Endodermal cell (in vitro differentiated cells): ENCODE measurements at regions not wholly inside any gene's neighbourhood (a gene's known extent, or its start where the extent isn't known, plus 50 kb on each side); places are given as distances from the start of the nearest gene placed in this dataset.

Experiments used
- DNase-seq: peaks from one replicate; pipeline ENCODE4 v3.0.0-alpha.2; 2017
- H3K27ac ChIP-seq: 2 replicates; pipeline ENCODE4 v1.5.1; 2013; ENCODE audit warnings: mild to moderate bottlenecking, low read depth, low read length, moderate library complexity
- H3K27me3 ChIP-seq: 2 replicates; pipeline ENCODE4 v1.6.1; 2013; ENCODE audit warnings: mild to moderate bottlenecking, low read length, moderate library complexity; ENCODE audit not compliant: insufficient read depth, control insufficient read depth, poor library complexity, severe bottlenecking
- H3K36me3 ChIP-seq: 2 replicates; pipeline ENCODE4 v1.7.0; 2013; ENCODE audit warnings: mild to moderate bottlenecking, low read length, moderate library complexity; ENCODE audit not compliant: control insufficient read depth, insufficient read depth
- H3K4me1 ChIP-seq: one replicate; pipeline ENCODE4 v1.7.0; 2013; ENCODE audit warnings: low read length; ENCODE audit not compliant: control insufficient read depth, insufficient read depth
- H3K4me3 ChIP-seq: 2 replicates; pipeline ENCODE4 v1.5.1; 2013; ENCODE audit warnings: mild to moderate bottlenecking, low read length, moderate library complexity
- H3K9ac ChIP-seq: 2 replicates; pipeline ENCODE4 v1.6.1; 2013; ENCODE audit warnings: mild to moderate bottlenecking, low read length, moderate library complexity; ENCODE audit not compliant: poor library complexity, severe bottlenecking; ENCODE audit errors: extremely low read depth
- H3K9me3 ChIP-seq: 2 replicates; pipeline ENCODE4 v1.6.1; 2013; ENCODE audit warnings: mild to moderate bottlenecking, low read length, moderate library complexity; ENCODE audit not compliant: control insufficient read depth
- H3K27ac Mint-ChIP-seq: 2 replicates; pipeline ENCODE4 v1.8.0; 2020; ENCODE audit warnings: mixed read lengths
- H3K27me3 Mint-ChIP-seq: 2 replicates; pipeline ENCODE4 v1.8.0; 2021; ENCODE audit warnings: mild to moderate bottlenecking, mixed read lengths; ENCODE audit not compliant: insufficient read depth
- H3K36me3 Mint-ChIP-seq: 2 replicates; pipeline ENCODE4 v1.8.0; 2020; ENCODE audit warnings: low read depth, mixed read lengths
- H3K4me1 Mint-ChIP-seq: 2 replicates; pipeline ENCODE4 v1.8.0; 2020; ENCODE audit warnings: mixed read lengths
- H3K4me3 Mint-ChIP-seq: 2 replicates; pipeline ENCODE4 v1.8.0; 2020; ENCODE audit warnings: mild to moderate bottlenecking, moderate library complexity, mixed read lengths
- H3K9me3 Mint-ChIP-seq: 2 replicates; pipeline ENCODE4 v1.8.0; 2020; ENCODE audit warnings: mild to moderate bottlenecking, mixed read lengths
- WGBS, 2 experiments: methylation state at CpG; one replicate each; pipeline versions ENCODE4 v1.1.5 to v1.1.7; 2013; ENCODE audit warnings: missing lambda C conversion rate in 2 of 2, mixed read lengths in 1 of 2; ENCODE audit not compliant: insufficient coverage in 1 of 2, insufficient read length in 1 of 2; 5-methylcytosine and 5-hydroxymethylcytosine counted together
- TF ChIP-seq, protein P1 (sequence below): fragments of 200-600 bp; sonication (generic); conservative IDR thresholded peaks from 2 replicates; pipeline ENCODE4 v1.5.0; 2021; ENCODE audit warnings: antibody characterized with exemption, mild to moderate bottlenecking

DNA sequence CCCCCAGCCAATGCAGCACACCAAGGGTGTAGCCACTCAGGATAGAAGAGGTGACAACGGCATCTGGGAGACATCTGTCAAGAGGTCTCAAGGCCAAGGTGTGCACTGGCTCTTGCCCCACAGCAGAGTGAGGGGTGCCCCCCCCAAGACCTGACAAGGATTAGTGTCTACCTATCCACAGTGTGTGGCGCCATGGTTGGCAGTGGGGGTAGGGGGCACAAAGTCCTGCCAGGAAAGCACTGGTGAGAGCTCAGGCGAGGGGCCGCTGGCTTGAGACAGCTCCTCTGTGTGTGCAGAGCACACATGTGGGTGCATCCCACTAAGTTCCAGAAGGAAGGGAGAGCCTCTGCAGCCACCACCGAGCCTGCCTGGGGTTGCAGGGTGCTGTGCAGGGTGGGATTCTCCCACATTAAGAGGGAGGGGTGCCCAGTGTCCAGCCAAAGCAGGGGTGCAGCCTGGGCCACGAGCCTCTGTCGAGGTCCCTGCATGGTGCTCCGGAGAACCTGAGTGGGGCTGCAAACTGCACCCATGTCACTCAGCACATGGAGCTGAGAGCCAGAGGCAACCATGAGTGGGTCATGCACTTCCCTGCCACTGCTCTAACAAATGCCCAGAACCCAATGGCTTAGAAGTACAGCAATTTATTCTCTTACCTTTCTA, 311.2 kb upstream of the HDAC4 start:
- no peaks in the 10 kb centered on the region for H3K36me3 Mint-ChIP-seq
- H3K4me1 ChIP-seq = no peaks in the 10 kb centered on the region
- TF ChIP-seq, protein P1, sequence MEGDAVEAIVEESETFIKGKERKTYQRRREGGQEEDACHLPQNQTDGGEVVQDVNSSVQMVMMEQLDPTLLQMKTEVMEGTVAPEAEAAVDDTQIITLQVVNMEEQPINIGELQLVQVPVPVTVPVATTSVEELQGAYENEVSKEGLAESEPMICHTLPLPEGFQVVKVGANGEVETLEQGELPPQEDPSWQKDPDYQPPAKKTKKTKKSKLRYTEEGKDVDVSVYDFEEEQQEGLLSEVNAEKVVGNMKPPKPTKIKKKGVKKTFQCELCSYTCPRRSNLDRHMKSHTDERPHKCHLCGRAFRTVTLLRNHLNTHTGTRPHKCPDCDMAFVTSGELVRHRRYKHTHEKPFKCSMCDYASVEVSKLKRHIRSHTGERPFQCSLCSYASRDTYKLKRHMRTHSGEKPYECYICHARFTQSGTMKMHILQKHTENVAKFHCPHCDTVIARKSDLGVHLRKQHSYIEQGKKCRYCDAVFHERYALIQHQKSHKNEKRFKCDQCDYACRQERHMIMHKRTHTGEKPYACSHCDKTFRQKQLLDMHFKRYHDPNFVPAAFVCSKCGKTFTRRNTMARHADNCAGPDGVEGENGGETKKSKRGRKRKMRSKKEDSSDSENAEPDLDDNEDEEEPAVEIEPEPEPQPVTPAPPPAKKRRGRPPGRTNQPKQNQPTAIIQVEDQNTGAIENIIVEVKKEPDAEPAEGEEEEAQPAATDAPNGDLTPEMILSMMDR = no peak
- H3K9me3 ChIP-seq = peaks cover 28% of the 10 kb centered on the region
- peaks cover 4% of the 10 kb centered on the region for H3K27me3 Mint-ChIP-seq
- WGBS, 2 experiments = 93 to 100% methylated on average over 2 to 8 of the region's 8 CpGs
- no peaks in the 10 kb centered on the region for H3K27me3 ChIP-seq
- peaks cover 4% of the 10 kb centered on the region for H3K4me1 Mint-ChIP-seq
- H3K9me3 Mint-ChIP-seq = peaks cover 27% of the 10 kb centered on the region
- H3K27ac ChIP-seq = no peak overlapping the region
- DNase-seq = peak; percentile 20
- no peak overlapping the region for H3K27ac Mint-ChIP-seq
- no peaks in the 10 kb centered on the region for H3K36me3 ChIP-seq
- no peak overlapping the region for H3K9ac ChIP-seq
- no peak overlapping the region for H3K4me3 ChIP-seq
- no peak overlapping the region for H3K4me3 Mint-ChIP-seq

DNA sequence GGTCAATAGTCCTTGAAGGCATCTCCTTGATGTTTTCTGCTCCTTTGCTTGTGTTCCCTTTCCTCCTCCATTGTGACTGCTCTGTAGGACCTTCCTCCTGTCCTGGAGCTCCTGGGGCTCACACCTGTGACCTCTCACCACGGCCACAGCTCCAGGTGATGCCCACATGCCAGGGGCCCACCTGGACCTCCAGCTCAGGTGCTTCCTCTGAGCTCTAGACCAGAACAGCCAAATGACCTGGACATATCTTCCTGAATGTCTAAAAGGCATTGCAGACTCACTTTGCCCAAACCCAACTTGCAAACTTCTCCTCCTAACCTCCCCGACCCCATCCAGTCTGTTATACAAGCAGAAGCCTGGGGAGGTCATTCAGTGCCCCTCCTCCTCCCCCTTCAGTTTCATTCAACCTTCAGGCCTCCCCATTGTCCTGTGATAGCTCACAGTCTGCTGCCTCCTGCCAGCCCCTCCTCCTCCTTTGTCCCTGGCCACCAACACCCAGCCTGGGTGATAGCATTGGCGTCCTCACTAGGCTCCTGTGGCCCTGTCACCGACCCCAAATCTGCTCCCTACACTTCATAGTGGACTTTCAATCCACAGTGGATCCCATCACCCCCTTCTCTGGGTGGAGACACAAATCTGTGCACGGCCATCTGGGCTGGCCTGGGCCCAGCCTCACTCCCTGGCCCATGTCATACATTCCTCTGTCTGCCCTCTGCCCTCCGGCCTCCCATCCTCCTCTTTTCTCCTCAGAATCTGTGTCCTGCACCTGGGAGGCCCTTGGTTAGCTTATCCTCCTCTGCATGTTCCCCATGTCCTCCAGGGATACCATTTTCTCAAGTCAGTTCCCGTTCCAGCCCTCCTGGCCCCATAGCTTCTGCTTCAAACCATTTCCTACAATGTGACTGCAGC, 310.4 kb upstream of the HDAC4 start:
- H3K27me3 ChIP-seq = peaks cover 2% of the 10 kb centered on the region
- no peaks in the 10 kb centered on the region for H3K36me3 ChIP-seq
- H3K9me3 ChIP-seq = peaks cover 28% of the 10 kb centered on the region
- TF ChIP-seq, protein P1 = no peak
- no peak overlapping the region for H3K4me3 Mint-ChIP-seq
- H3K9me3 Mint-ChIP-seq = peaks cover 27% of the 10 kb centered on the region
- H3K4me3 ChIP-seq = no peak overlapping the region
- no peaks in the 10 kb centered on the region for H3K4me1 ChIP-seq
- H3K27me3 Mint-ChIP-seq = peaks cover 4% of the 10 kb centered on the region
- no peaks in the 10 kb centered on the region for H3K36me3 Mint-ChIP-seq
- peaks cover 7% of the 10 kb centered on the region for H3K4me1 Mint-ChIP-seq
- H3K9ac ChIP-seq = no peak overlapping the region
- peak; percentile 50 for DNase-seq
- WGBS, 2 experiments = 52 to 64% methylated on average over 6 to 7 of the region's 7 CpGs
- no peak overlapping the region for H3K27ac ChIP-seq
- no peak overlapping the region for H3K27ac Mint-ChIP-seq

DNA sequence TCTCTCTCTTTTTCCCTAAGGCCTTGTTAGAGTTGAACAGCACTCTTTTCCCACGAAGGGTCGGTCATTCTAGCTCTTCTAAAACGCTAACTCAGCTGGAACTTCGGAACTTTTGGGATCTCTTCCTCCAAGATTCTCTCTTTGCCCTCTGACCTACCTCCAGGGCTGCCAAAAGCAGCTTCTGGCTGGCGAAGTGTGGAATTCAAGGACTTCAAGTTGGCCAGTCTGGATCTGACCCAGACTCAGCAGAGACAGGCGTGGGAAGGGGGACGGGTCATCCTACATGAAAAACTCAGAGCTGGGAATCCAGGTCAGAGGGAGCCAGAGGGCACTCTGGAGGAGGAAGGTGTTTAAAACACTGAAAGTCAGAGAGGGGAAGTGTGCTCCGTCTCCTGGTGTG, 305.5 kb upstream of the HDAC4 start:
- no peaks in the 10 kb centered on the region for H3K9me3 ChIP-seq
- no peak overlapping the region for H3K4me3 Mint-ChIP-seq
- peaks cover 7% of the 10 kb centered on the region for H3K27me3 ChIP-seq
- H3K9ac ChIP-seq = no peak overlapping the region
- WGBS, 2 experiments = 66 to 67% methylated on average over 6 to 8 of the region's 8 CpGs
- H3K36me3 Mint-ChIP-seq = no peaks in the 10 kb centered on the region
- peaks cover 7% of the 10 kb centered on the region for H3K4me1 Mint-ChIP-seq
- peak; percentile 53 for DNase-seq
- H3K4me1 ChIP-seq = no peaks in the 10 kb centered on the region
- peaks cover 6% of the 10 kb centered on the region for H3K9me3 Mint-ChIP-seq
- TF ChIP-seq, protein P1 = no peak
- no peak overlapping the region for H3K27ac ChIP-seq
- H3K4me3 ChIP-seq = no peak overlapping the region
- H3K36me3 ChIP-seq = no peaks in the 10 kb centered on the region
- H3K27ac Mint-ChIP-seq = no peak overlapping the region
- peaks cover 2% of the 10 kb centered on the region for H3K27me3 Mint-ChIP-seq
